GM18520 (cell line): ENCODE measurements at regions not wholly inside any gene's neighbourhood (a gene's known extent, or its start where the extent isn't known, plus 50 kb on each side); places are given as distances from the start of the nearest gene placed in this dataset.

ENCODE experiments used
- ATAC-seq: cut with Tn5 transposase; IDR thresholded peaks from one replicate; pipeline ENCODE4 v1.9.1; 2021; ENCODE audit not compliant: unreplicated experiment

GRCh38 chr2:16565481-16565880 lies 100.2 kb downstream of the CYRIA start:
- ATAC-seq = no peak

GRCh38 chr2:16561676-16562075 lies 104.0 kb downstream of the CYRIA start:
- ATAC-seq = no peak

GRCh38 chr2:16561251-16561650 lies 104.4 kb downstream of the CYRIA start:
- no peak for ATAC-seq

GRCh38 chr2:16559278-16560067 lies 106.2 kb downstream of the CYRIA start:
- no peak for ATAC-seq

- ATAC-seq = no peak
Measured at GRCh38 chr2:16554060-16554583, 111.5 kb downstream of the CYRIA start.

- ATAC-seq = no peak
Measured at GRCh38 chr2:16553226-16553625, 112.4 kb downstream of the CYRIA start.

GRCh38 chr2:16552202-16552601 lies 113.4 kb downstream of the CYRIA start:
- no peak for ATAC-seq

GRCh38 chr2:16548036-16548435 lies 117.6 kb downstream of the CYRIA start:
- ATAC-seq = no peak

GRCh38 chr2:16546128-16546754 lies 119.4 kb downstream of the CYRIA start:
- ATAC-seq = no peak

GRCh38 chr2:16538707-16539106 lies 126.9 kb downstream of the CYRIA start:
- no peak for ATAC-seq

- ATAC-seq = no peak
Measured at GRCh38 chr2:16537347-16537746, 128.3 kb downstream of the CYRIA start.

GRCh38 chr2:16526193-16526592 lies 139.4 kb downstream of the CYRIA start:
- no peak for ATAC-seq

GRCh38 chr2:16525265-16525887 lies 140.3 kb downstream of the CYRIA start:
- ATAC-seq = no peak

GRCh38 chr2:16523711-16524110 lies 141.9 kb downstream of the CYRIA start:
- no peak for ATAC-seq

- no peak for ATAC-seq
Measured at GRCh38 chr2:16522031-16522831, 143.4 kb downstream of the CYRIA start.

- no peak for ATAC-seq
Measured at GRCh38 chr2:16520891-16521290, 144.7 kb downstream of the CYRIA start.

- ATAC-seq = no peak
Measured at GRCh38 chr2:16515696-16516095, 149.9 kb downstream of the CYRIA start.

GRCh38 chr2:16513626-16514025 lies 152.0 kb downstream of the CYRIA start:
- no peak for ATAC-seq

- ATAC-seq = no peak
Measured at GRCh38 chr2:16511041-16511440, 154.6 kb downstream of the CYRIA start.

GRCh38 chr2:16509042-16509441 lies 156.6 kb downstream of the CYRIA start:
- ATAC-seq = no peak

GRCh38 chr2:16508490-16508851 lies 157.2 kb downstream of the CYRIA start:
- ATAC-seq = no peak
